Myocyte (in vitro differentiated cells): ENCODE measurements at regions not wholly inside any gene's neighbourhood (a gene's known extent, or its start where the extent isn't known, plus 50 kb on each side); places are given as distances from the start of the nearest gene placed in this dataset.
"Not testable (repeated sequence)": the region's sequence is repeated elsewhere in the genome, so short reads cannot be mapped to it uniquely, and the experiment has no call there.

ENCODE experiments used
- DNase-seq: peaks from one replicate; pipeline ENCODE4 v3.0.0-alpha.2; 2012; ENCODE audit warnings: low read depth

DNA sequence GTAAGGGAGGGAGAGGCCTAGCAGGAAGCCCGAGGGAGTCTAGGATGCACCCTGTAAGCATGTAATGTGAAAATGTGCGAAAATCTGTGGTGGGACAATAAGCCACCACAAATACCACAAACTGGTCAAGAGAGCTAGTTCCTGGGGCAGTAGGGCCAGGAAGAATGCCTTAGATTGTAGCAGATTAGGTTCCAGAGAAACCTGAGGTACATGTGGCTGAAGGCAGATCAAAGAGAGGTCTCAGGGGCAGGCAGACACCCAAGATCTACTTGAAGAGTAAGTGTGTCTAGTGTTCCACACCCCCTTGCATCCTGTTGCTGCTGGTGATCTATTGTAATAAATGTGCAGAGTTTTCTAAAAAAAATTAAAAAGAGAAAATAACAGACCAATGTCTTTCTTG lies 1677.3 kb upstream of the CDH6 start:
- no peak for DNase-seq

DNA sequence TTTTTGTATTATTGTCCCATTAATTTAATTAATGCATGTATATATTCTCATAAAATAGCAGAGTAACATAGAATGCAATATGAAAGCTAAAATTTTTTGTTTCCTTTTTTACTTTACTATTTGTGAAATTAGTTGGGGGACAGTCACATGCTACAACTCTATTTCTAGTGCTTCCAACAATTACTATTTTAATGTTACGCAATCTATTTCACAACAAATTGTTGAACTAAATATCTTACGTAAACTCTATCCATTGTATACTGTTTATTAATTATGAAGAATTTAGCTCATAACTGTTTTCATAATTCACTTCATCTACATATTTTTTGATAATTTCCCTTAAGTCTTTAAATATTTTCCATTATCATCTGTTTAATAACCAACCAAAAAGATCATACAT lies 1685.4 kb upstream of the CDH6 start:
- no peak for DNase-seq

DNA sequence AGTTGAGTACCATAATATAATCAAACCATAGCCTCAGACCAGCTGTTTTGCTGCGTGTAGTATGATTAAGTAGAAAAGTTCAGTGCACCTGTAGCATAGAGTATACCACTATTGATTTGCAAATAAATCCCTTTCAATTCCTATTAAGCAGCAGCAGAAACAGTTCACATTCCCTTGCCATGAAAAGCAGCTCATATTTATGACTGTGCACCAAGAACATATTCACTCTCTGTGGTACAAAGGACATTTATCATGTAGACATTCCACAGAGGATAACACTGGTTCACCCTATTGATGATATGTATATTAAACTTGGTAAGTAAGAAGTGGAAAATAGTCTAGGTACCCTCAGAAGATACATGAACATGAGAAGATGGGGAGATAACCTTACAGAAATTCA lies 1689.1 kb upstream of the CDH6 start:
- no peak for DNase-seq

DNA sequence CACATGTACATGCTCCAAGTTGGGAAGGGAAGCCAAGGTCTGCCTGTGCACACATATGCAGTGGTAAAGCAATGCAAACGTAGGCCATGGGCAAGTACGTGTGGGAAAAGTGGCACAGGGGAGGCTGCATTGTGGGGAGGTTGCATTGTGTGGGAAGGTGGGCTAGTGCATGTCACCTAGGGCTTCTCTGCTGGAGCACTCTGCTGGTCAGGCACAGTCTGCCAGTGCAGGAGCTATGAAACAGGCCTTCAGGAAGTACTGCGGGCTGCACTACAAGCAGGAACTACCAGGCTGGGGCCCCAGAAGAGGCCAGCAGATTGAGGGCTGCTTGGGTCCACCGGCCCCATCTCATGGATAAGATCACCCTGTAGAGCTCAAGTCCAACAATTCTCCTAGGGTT lies 1694.6 kb upstream of the CDH6 start:
- DNase-seq, result no peak

DNA sequence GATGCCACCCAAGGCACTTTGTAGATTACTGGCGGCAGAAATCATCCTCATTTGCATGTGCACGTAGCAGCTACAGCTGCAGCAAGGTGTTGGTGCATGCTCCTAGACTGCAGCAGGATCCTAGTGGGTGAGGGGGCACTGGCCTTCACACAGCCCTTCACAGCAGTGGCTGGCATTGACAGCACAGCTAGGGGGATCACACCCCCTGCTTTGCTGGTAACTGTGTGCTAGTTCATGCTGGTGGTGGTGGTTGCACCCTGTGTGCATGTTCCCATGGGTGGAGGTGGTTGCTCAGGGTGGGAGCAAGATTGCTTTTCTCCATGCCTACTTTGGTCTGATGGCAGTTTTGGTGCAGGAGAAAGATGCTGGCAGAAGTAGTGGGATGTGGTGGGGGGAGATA lies 1695.1 kb upstream of the CDH6 start:
- no peak for DNase-seq

DNA sequence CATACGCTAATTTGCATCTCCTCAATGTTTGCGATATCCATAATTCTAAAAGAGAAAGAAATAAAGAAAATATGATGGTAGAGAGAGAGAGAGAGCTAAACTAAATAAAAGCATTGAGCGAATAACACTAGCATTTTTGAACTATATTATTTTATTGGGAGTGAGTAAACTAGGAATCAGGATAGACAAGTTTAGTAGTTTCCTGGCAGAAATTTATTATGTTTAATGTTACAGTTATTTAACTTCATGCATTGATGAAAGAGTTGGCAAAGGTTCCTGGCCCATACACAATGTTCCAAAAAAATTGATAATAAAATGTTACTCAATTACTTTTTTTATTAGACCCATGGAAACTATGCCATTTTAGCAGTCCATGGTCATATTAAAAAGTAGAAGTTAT lies 1708.2 kb upstream of the CDH6 start:
- DNase-seq, result no peak

DNA sequence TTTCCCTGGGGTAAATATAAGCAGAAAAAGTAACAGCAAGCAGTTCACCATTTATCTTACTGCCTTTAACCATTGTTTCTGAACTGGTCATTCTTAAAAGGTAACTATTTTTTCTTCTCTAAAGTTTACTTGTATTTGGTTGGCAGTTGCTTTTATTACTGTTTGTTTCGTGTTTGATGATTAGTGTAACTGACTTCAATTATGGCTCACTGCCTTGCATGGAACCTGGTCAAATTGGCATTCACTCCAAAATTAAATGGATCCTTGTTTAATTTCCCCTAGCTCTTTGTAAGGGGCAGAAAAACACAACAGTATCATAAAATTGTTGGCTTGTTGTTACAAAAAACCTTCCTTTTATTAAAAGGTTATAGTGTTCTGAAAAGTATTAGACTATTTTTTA lies 1723.9 kb upstream of the CDH6 start:
- no peak for DNase-seq

DNA sequence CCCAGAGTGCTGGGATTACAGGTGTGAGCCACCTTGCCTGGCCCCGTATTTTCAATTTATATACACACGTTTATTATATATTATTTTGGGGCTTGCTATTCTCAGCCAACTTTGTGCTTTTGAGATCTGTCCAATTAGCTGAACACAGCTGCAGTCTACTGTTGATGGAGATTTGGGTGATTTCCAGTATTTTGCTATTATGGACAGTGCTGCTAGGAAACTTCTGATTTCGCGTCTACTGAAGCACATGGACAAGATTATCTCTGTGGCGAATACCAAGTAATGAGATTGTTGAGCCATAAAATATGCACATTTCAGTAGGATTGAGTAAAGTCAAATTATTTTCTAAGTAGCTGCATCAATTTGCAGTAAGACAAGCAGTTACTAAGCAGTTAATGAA lies 1731.2 kb upstream of the CDH6 start:
- no peak for DNase-seq

DNA sequence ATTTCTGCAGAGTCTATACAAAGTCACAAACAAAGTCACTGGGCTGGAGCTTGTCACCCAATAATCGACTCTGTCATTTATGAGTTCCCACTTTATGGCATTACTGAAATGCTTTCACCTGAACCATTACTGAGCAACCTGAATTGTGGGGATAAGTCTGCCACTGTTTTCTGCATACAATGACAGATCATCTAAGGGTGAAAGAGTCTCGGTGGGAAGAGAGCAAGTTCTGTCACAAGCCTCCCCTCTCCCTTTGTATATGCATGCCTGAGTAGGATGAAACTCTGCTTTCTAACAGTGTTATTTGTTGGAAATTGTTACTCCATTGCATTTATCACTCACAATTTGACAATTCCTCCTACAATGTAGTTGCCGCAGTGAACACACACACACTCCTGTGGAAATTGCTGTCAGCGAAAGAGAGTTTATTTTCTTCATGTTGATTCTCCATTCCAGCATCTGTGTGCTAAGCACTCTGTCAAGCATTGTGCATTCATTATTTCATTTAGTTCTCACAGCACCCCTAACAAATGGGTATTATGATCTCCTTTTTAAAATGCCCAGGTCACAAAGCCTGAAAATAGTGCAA lies 1732.4 kb upstream of the CDH6 start:
- DNase-seq, result no peak

DNA sequence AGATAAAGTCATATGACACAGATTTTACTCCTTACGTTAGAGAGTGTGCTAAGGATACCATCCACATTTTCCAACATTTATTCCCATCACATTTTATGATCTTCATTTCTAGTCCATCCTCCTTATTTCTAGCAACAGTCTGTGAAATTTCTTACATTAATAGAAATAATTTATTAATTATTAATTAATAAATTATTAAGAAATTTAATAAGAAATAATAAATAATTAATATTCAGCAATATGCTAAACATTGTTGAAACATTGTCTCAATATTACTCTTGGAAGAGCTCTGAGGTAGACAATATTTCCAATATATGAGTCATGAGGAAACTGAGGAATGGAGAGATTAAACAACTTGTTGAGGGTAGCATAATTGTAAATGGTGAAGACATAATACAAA lies 1742.5 kb upstream of the CDH6 start:
- not testable (repeated sequence) for DNase-seq

DNA sequence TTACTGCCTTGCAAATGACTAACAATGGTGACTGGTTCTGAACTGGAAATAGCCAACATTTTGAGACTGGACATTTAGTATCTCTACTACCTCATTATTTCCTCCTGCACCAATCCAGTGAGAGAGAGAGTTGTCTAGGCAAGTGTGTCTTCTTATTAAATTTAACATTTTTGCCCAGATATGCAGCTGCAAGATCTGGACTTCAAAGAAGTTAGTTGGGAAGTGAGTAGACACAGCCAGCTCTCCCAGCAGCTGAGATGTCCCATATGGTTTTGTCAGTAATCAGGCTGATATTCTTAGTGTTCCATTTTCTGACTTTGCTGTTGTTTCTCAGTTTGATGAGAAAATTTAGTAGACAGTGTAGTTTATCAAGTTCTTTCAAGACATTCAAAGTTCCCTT lies 1778.8 kb upstream of the CDH6 start:
- DNase-seq, result no peak

DNA sequence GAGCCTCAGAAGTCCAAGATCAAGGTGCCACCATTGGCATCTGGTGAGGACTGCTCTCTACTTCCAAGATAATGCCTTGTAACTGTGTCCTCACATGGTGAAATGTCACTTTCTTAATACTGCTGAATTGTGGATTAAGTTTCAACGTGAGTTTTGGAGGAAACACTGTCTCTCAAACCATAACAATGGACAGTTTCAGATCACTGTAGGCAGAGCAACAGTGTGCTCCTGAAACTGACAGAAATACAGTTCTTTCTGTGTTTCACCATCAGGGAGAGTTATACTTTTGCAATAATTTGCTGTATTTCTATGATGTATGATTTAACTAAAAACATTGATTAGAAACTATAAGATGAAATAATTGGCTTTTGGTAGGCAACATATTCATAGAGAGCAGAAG lies 1780.5 kb upstream of the CDH6 start:
- no peak for DNase-seq

DNA sequence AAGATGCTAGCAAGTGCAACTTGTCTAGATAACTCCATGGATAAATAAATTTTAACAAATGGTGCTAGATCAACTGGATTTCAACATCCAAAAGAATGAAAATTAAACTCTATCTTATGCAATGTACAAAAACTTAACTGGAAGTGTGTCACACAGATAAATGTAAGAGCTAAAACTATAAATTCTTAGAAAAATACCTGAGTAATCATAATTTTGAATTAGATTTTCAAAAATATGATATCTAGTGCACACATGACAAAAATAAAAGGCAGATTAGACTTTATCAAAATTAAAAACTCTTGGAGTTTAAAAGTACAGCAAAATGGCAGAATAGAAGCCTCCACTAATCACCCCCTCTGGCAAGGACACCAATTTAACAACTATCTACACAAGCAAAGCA lies 1791.2 kb upstream of the CDH6 start:
- DNase-seq, result no peak

DNA sequence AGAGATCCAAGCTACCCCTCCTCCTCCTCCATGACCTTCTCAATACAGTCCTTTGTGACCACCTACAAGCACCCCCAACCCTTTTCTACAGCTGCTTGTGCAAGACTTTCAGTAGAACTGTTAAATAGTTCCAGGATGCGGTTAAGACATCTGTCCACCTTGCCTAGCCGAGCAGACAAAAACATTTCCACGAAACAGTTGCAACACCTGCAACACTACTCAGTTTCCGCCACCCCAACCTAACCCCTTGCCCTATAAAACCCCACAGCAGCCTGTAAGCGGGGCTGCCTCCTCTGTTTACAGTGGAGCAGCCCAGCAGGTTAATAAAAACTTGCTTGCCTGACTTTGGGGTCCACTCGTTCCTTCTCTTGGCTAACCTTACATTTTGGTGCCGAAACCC lies 1803.5 kb upstream of the CDH6 start:
- DNase-seq, result no peak

DNA sequence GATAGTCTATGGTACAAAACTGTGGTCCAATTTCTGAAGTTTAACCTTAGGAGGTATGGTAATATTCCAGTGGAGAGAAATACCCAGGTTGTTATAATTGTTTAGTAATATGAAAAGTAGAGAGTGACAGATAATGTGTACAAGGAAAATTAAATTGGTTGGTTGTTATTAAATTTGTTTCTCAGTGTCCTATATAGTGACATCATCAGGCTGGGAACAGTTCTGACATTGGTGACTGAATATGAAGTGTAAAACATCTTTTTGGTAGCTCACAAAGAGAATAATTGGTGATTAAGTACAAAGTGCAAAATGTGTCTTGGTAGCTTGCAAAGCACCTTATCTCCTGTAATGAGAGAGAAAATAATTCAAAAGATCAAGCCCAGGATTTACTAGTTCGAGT lies 1806.1 kb upstream of the CDH6 start:
- DNase-seq, result no peak

DNA sequence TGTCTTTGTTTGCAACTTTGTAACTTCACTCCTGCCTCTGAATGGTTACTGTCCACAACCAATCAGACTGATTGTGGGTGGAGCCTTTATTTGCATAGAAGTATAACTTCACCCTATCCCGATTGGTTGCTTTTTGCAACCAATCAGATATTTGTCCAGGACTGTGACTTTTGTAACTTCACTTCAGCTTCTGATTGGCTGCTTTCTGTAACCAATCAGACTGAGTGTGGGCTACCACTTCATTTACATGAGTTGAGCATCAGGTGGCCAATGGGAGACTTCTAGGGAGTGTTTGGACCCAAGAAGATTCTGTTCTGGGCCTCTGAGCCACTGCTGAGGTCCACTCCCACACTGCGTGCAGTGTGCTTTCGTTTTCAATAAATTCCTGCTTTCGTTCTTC lies 1810.7 kb upstream of the CDH6 start:
- DNase-seq, result peak; percentile 12

DNA sequence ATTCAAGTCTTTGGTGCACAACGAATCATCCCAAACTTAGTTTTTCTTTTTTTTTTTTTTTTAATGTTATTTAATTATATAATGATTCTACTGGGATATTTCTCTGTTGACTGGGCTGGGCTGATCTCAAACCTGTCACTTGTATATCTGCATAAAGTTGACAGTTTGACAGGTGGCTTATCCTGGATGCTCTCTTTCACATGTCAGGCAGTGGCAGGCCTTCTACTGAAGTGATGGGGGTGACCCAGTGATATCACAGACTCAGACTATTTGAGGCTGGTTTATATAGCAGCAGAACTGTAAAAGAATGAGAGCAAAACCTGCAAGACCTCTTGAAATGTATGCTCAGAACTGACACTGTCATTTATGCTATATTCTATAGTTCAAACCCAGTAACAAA lies 1813.5 kb upstream of the CDH6 start:
- DNase-seq, result no peak

DNA sequence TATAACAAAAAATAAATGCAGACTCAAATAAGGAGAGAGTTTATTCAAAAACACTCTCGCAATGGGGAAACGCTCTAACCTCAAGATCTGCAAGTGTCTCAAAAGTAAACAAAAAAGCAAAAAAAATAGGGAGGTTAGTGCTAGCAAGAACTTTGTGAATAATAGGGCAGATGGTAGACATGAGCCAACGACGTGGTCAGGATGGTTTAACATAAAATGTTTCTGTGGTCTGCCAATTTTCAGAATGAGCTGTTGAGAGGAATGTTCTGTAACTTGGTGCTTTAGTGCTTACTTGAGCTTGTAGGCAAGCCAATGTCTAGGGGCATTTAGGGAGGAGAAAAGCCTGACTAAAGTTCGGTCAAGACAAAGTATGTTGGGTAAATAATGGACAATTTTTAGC lies 1813.9 kb upstream of the CDH6 start:
- DNase-seq, result no peak

DNA sequence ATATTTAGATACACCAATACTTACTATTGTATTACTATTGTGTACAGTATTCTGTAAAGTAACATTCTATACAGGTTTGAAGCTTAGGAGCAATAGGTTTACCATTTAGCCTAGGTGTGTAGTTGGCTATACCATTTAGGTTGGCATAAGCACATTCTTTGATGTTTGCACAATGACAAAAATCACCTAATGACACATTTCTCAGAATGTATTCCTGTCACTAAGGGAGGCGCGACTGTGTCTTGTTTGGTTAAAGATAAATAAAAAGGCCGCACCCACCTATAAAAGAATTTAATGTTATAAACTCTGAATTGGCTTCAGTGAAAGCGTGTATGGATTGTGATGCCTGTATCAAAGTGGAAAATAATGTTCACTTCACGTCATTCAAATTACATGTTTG lies 1815.4 kb upstream of the CDH6 start:
- no peak for DNase-seq

DNA sequence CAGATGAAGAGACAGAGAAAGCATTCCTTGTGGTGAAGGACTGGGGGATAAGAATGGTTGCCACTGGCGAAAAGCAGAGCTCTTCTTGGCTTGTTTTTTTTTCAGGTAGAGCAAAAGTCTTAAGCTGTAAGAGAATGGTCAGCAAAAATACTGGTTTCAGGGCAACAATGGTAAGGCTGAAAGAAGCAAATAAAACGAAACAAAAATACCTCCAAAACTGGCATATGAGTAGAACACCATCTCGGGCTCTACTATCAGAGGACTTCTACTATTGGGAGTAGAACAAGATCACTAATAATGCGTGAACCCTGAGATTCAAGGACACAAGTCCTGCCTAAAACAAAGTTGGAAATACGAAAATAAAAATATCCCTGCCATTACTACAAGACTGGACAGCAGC lies 1823.2 kb upstream of the CDH6 start:
- no peak for DNase-seq

DNA sequence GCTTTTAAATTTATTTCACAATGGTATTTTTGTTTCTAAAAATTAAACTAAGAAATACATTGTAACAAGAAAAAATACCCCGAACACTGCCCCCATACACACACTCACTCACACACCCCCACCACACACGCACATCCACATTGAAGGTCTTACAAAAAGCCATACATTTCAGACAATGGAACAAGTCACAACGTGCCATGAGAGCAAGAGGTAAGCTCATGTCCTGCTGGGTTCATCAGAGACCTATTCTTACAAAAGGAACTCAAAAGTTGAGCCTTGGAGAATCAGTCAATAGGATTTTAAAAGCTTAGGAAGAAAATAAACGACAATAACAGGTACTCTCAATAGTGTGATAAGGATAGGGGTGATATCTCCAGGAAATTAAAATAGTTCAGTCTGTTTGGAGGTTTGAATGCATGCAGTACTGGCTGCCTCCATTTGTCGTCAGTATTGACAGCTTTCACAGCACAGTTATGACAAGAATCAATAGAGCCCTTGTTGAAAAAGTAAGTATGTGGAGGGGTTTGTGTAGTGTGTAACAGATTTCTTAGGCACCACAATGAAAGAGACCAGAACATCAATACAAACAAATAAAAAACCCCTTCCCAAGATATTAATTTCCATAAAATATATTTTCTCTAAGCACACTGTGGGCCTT lies 1826.2 kb upstream of the CDH6 start:
- no peak for DNase-seq

DNA sequence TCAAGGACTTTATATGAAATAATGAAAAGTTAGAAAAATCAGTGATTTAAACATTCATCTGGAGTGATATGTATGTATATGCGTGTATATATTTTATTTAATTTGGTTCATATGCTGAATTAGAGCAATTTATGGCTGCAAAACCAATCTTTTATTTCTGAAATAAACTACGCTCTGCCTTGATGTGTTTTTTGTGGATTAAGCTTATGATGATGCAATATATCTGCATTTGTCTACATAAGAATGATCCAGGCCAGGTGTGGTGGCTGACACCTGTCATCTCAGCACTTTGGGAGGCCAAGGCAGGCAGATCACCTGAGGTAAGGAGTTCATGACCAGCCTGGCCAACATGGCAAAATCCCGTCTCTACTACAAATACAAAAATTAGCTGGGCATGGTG lies 1842.3 kb upstream of the CDH6 start:
- no peak for DNase-seq

DNA sequence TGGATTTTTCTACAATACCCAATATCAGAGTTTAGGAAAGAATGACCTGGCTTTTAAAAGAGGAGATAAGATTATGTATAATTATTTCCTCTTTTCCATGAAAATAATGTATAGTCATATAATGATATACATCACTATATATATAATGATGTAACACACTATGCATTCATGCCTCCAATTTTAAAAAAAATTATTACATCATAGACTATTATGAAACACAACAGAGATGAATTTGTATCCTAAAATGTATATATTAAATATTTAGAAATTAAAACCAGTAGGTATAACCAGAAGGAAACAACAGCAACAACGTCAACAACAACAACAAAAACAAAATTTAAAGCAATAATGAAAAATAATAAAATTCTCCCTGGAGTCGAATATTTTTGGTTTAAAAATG lies 1856.5 kb upstream of the CDH6 start:
- DNase-seq, result no peak

DNA sequence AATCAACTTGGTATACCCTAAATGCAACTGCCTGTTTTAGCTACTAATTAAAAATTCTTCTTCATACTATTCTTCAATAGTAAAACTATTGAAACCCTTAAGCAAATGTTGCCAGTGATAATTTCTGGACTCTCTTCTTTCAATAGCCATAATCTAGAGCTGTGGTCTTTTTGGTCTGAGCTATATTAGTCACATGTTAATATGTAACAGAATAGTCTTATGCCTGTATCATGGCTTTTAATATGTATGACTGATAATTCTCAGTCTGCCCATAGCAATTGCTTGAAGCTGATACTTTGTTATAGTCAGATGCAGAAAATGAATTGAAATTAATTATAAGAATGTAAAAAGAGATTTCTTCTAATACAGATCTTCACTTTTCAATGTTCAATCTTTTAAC lies 1871.9 kb upstream of the CDH6 start:
- DNase-seq, result no peak
